COR-L47 (cell line): ENCODE measurements at regions not wholly inside any gene's neighbourhood (a gene's known extent, or its start where the extent isn't known, plus 50 kb on each side); places are given as distances from the start of the nearest gene placed in this dataset.
"Not testable (repeated sequence)": the region's sequence is repeated elsewhere in the genome, so short reads cannot be mapped to it uniquely, and the experiment has no call there.

Experiments
- DNase-seq: peaks from one replicate; lab custom pipeline; 2025; lab: John Stamatoyannopoulos, UW

GRCh38 chr1:185540295-185540694 is 193.9 kb upstream of the HMCN1 start:
- DNase-seq, result no peak

- DNase-seq, result no peak
Measured at GRCh38 chr1:185539277-185539943, 194.8 kb upstream of the HMCN1 start.

- not testable (repeated sequence) for DNase-seq
Measured at GRCh38 chr1:185538309-185538898, 195.8 kb upstream of the HMCN1 start.

DNA sequence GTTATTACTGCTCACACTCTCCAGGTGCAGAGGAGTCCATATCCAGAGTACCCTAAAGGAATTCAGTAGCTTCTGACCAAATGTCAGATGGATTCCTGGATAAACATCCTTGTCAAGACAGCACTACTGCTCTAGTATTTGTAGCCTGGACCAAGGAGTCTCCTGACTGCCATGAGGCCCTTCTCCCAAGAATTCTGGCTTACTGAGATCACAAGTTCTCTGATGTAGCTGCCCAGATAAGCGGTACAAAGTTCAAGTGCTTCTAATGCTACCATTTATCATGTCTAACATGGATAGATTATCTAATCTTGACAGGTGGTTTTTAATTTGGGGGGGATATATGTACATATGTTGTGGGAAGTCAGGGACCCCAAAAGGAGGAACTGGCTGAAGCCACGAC is 196.6 kb upstream of the HMCN1 start:
- no peak for DNase-seq

GRCh38 chr1:185536165-185536920 is 197.8 kb upstream of the HMCN1 start:
- no peak for DNase-seq

DNA sequence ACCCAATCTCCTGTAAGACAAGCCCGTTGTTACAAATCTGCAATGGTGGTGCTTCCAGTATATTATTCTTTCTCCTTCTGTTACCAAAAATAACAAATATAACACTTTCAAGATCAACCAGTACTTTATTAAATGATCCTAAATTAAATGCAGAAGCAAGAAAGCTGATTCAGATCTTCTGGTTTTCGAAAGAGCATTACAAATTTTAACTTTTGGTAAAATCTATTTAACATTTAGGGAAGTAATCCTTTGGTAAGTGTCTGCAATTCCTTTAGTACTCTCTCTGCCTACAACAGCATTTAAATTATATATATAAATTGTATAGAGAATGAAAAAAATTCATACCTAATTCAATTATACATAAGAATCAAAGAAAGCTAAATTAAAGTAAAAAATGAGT is 198.6 kb upstream of the HMCN1 start:
- no peak for DNase-seq

DNA sequence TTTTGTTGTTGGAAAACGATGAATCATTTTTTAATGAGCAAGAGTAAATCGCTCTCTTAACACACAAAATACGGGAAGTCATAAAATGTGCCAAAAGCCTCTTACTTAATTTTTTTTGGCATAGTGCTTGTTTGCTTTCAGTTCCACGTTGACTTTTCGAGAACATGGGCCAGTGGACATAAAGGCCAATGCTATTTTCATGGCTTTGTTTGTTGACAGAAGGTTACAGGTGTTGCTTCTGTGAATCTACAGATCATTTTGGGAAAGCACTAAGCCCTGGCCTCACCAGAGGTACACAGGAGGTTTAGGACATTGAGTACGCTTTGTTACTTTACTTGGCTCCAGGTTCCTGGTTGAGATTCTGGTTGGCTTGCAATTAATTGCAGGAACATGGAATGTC is 199.4 kb upstream of the HMCN1 start:
- DNase-seq, result peak; percentile 56

DNA sequence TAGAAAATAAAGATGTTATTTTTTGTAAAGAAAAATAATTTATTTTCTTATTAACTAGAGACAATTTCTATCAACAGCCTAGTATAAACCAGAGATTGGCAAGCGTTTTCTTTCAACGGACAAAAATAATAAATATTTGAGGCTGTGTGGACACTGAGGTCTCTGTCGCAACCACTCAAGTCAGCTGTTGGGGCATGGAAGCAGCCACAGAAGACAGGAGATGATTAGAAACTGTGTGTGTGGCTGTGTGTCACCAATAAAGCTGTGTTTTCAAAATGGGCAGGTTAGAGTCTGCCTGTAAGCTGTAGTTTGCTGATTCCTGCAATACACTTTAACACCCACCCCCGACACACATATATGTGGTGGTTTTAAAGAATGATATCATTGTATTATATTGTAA is 200.6 kb upstream of the HMCN1 start:
- no peak for DNase-seq

- DNase-seq, result no peak
Measured at GRCh38 chr1:185532856-185533255, 201.3 kb upstream of the HMCN1 start.

DNA sequence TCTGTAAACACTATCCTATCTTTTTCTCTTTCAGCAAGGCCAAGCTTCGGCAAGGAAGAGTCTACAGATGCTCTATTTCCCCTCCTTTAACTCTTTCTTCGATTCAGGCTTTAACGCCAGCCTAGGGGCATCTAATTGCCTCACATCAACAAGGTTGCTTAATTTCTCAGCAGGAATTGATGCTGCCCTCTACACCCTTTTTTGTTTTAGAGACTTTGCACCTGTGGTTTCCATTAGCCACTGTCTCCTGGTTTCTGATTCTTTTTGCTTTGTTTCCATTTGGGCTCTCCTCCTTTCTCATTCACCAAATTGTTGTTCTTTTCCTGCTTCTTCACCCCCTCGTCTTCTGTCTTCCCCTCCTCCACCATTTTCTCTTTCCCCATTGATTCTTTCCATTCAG is 202.4 kb upstream of the HMCN1 start:
- DNase-seq, result no peak

DNA sequence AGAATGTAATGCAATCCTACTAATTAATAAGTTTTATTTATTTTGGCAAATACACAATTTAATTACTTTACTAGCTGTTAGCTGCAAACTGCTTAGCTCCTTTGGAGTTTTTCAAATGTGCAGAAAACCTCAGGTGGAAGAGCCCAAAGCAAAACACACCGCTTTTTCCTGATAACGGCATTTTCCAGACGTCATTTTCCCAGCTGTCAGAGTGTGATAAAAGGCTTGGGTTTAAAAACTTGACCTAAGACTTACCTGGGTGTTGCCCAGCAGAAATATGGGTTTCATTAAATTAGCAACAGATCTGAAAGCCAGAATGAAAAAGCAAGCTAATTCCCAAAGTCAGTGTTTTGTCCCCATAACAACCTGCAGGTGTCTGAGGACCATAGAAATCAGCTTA is 204.0 kb upstream of the HMCN1 start:
- no peak for DNase-seq

- DNase-seq, result no peak
Measured at GRCh38 chr1:185529673-185530072, 204.5 kb upstream of the HMCN1 start.

DNA sequence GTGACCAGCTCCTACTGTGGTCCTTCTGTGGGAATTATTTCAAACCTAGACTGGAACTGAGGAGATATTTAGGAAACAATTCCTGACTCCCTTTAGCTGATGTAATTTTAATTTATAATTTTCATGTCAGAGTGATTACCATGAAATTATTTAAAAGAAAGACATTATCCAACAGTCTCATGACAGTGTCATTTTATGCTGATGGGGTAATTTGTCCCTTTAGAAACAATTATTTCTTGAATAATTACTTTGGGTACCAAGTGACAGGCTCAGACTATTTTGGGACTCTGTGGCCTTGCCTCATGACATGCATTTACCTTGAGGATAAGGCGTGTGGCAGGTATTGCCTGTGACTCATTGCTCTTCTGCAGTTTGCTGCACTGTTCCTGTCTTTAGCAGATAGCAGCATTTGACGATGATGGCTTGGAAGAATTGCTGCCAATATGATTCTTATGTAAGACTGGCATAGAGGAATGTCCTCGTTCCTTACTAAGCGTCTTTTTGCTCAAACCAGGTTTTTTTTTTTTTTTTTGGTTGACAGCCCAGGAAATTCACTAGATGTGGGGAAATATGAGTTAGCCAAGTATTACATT is 206.0 kb upstream of the HMCN1 start:
- no peak for DNase-seq

GRCh38 chr1:185526344-185527307 is 207.6 kb upstream of the HMCN1 start:
- DNase-seq, result no peak

GRCh38 chr1:185520188-185520920 is 203.3 kb upstream of the IVNS1ABP start:
- no peak for DNase-seq

DNA sequence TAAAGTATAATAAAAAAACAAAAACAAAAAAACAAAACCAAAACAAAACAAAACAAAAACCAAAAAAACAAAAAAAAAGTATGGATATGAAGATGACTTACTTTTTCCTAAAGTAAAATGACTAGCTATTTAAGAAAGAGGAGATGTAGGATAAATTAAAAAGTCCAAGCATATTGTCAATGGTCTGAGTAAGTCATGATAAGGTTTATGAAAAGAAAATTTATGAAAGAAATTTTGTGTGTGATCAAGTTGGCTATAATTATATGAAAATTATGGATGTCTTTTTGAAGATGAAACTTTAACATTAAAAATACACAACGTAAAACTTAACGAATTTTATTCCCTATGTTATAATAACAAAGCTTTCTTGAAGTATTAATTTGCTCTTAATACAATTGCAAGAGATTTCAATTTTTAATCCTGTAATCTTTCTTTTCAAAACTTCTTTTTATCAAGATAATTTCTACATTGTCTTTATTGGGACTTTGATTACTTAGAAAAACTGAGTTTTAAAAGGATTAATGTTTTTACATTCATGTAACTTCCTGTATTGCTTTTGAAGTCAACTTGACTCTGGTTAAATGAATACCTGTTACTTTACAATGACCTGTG is 200.9 kb upstream of the IVNS1ABP start:
- no peak for DNase-seq

- DNase-seq, result not testable (repeated sequence)
Measured at GRCh38 chr1:185517301-185517700, 200.3 kb upstream of the IVNS1ABP start.

GRCh38 chr1:185515696-185516095 is 198.7 kb upstream of the IVNS1ABP start:
- DNase-seq, result no peak

- no peak for DNase-seq
Measured at GRCh38 chr1:185514311-185514710, 197.3 kb upstream of the IVNS1ABP start.

DNA sequence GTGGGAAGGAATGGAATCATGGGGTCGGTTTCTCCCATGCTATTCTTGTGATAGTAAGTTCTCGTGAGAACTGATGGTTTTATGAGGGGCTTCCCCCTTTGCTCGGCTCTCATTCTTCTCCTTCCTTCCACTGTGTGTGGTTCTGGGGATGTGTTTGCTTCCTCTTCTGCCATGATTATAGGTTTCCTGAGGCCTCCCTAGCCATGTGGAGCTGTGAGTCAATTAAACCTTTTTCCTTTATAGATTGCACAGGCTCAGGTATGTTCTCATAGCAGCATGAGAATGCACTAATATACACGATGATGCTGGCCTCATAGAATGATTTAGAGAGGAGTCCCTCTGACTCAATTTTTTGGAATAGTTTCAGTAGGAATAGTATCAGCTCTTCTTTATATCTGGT is 195.4 kb upstream of the IVNS1ABP start:
- DNase-seq, result no peak

- DNase-seq, result no peak
Measured at GRCh38 chr1:185501099-185501498, 184.1 kb upstream of the IVNS1ABP start.
